PC-3 (cell line): ENCODE measurements at regions not wholly inside any gene's neighbourhood (a gene's known extent, or its start where the extent isn't known, plus 50 kb on each side); places are given as distances from the start of the nearest gene placed in this dataset.

ENCODE experiments used
- ATAC-seq: fragments of 200-7000 bp; cut with Tn5 transposase; 2 replicates; pipeline ENCODE4 v1.9.1; 2020; ENCODE audit warnings: mild to moderate bottlenecking, moderate library complexity
- BruUV-seq: library from RNA; stranded (reverse); fragments of 400-500 nt; replicated peaks from 2 replicates; lab custom pipeline; 2021; lab: Mats Ljungman, UMichigan
- CTCF ChIA-PET: fragments of 300-600 bp; sonication (Branson Sonifier 250); formaldehyde crosslinking; loops from one replicate; lab custom pipeline; 2022; ENCODE audit warnings: antibody characterized with exemption; lab: Charles Lee
- POLR2A ChIA-PET: fragments of 300-600 bp; sonication (Branson Sonifier 250); formaldehyde crosslinking; loops from one replicate; lab custom pipeline; 2022; ENCODE audit warnings: antibody characterized with exemption; ENCODE audit not compliant: unreplicated experiment; lab: Charles Lee
- DNase-seq: peaks from one replicate; pipeline ENCODE4 v3.0.0-alpha.2; 2015
- H2AFZ ChIP-seq: fragments of 300-600 bp; sonication (generic); 2 replicates; pipeline ENCODE4 v1.6.0; 2016; ENCODE audit warnings: antibody characterized with exemption, low read length
- H3F3A ChIP-seq: fragments of 300-600 bp; sonication (generic); one replicate; pipeline ENCODE4 v1.6.0; 2017; ENCODE audit warnings: antibody characterized with exemption, low read length, control low read depth, mild to moderate bottlenecking; ENCODE audit not compliant: unreplicated experiment
- H3K27ac ChIP-seq: fragments of 300-600 bp; sonication (generic); 2 replicates; pipeline ENCODE4 v1.5.1; 2016; ENCODE audit warnings: mild to moderate bottlenecking, low read length
- H3K27me3 ChIP-seq: fragments of 300-600 bp; sonication (generic); 2 replicates; pipeline ENCODE4 v1.6.1; 2016; ENCODE audit warnings: low read length, mixed read lengths
- H3K36me3 ChIP-seq: fragments of 300-600 bp; sonication (generic); 2 replicates; pipeline ENCODE4 v1.6.1; 2016; ENCODE audit warnings: low read depth, mixed run types, low read length, mixed read lengths
- H3K4me1 ChIP-seq: fragments of 300-600 bp; sonication (generic); 2 replicates; pipeline ENCODE4 v1.5.1; 2016; ENCODE audit warnings: low read length; ENCODE audit not compliant: insufficient read depth
- H3K4me2 ChIP-seq: fragments of 300-600 bp; sonication (generic); 2 replicates; pipeline ENCODE4 v1.6.0; 2016; ENCODE audit warnings: low read length
- H3K4me3 ChIP-seq: fragments of 300-600 bp; sonication (generic); 2 replicates; pipeline ENCODE4 v1.5.1; 2016; ENCODE audit warnings: mild to moderate bottlenecking, low read length, mixed read lengths
- H3K79me2 ChIP-seq: fragments of 300-600 bp; sonication (generic); 2 replicates; pipeline ENCODE4 v1.6.1; 2017; ENCODE audit warnings: low read length, mixed read lengths
- H3K9ac ChIP-seq: fragments of 300-600 bp; sonication (generic); 2 replicates; pipeline ENCODE4 v1.6.0; 2016; ENCODE audit warnings: mild to moderate bottlenecking, low read length
- H3K9me2 ChIP-seq: fragments of 300-600 bp; sonication (generic); replicated peaks from 2 replicates; pipeline ENCODE4 v1.6.1; 2016; ENCODE audit warnings: mixed run types, low read length, mixed read lengths
- H3K9me3 ChIP-seq: fragments of 300-600 bp; sonication (generic); 2 replicates; pipeline ENCODE4 v1.6.1; 2016; ENCODE audit warnings: low read length, mixed read lengths
- H4K20me1 ChIP-seq: fragments of 300-600 bp; sonication (generic); 2 replicates; pipeline ENCODE4 v1.6.1; 2016; ENCODE audit warnings: low read length, mixed read lengths
- CTCF ChIP-seq: fragments of 300-600 bp; sonication (generic); conservative IDR thresholded peaks from 2 replicates; pipeline ENCODE4 v1.5.1; 2017; ENCODE audit warnings: antibody characterized with exemption, low read depth, mild to moderate bottlenecking, low read length
- EZH2 ChIP-seq: fragments of 300-600 bp; sonication (generic); IDR thresholded peaks from one replicate; pipeline ENCODE4 v1.6.1; 2017; ENCODE audit warnings: antibody characterized with exemption, mild to moderate bottlenecking, low read length; ENCODE audit not compliant: unreplicated experiment
- EZH2phosphoT487 ChIP-seq: fragments of 300-600 bp; sonication (generic); IDR thresholded peaks from 2 replicates; pipeline ENCODE4 v1.6.1; 2018; ENCODE audit warnings: mild to moderate bottlenecking, antibody characterized with exemption, low read length, borderline replicate concordance
- intact Hi-C: fragments of 100-400 bp; cut with micrococcal nuclease; formaldehyde crosslinking; loops from 2 replicates; pipeline ENCODE4 v1.9.0; 2023

- ATAC-seq (no peak), DNase-seq (no peak)
- no peaks in the 10 kb centered on the region for H4K20me1 ChIP-seq
- ChIA-PET POLR2A (no interaction called here), CTCF (no interaction called here)
- no peak overlapping the region for H2AFZ ChIP-seq
- no peaks in the 10 kb centered on the region for H3K9me2 ChIP-seq
- no TSS peak for BruUV-seq
- H3K9me3 ChIP-seq = no peaks in the 10 kb centered on the region
- no peaks in the 10 kb centered on the region for H3F3A ChIP-seq
- no peak overlapping the region for H3K4me3 ChIP-seq
- no peak overlapping the region for H3K4me2 ChIP-seq
- no peaks in the 10 kb centered on the region for H3K4me1 ChIP-seq
- no peak overlapping the region for H3K27ac ChIP-seq
- H3K9ac ChIP-seq = no peak overlapping the region
- H3K27me3 ChIP-seq = no peaks in the 10 kb centered on the region
- H3K79me2 ChIP-seq = no peaks in the 10 kb centered on the region
- TF ChIP-seq EZH2phosphoT487 (no peak), EZH2 (no peak), CTCF (no peak)
- no peaks in the 10 kb centered on the region for H3K36me3 ChIP-seq
- intact Hi-C loops = no loop called here
Observed at GRCh38 chr12:130068741-130069140, 93.5 kb upstream of the FZD10 start.

GRCh38 chr12:130070126-130070611, 92.1 kb upstream of the FZD10 start:
- Histone ChIP-seq H3K4me3 (no peak overlapping the region), H2AFZ (no peak overlapping the region), H4K20me1 (no peaks in the 10 kb centered on the region), H3K27ac (no peak overlapping the region), H3F3A (no peaks in the 10 kb centered on the region), H3K4me2 (no peak overlapping the region), H3K27me3 (no peaks in the 10 kb centered on the region), H3K9me3 (no peaks in the 10 kb centered on the region), H3K9ac (no peak overlapping the region), H3K4me1 (no peaks in the 10 kb centered on the region), H3K79me2 (no peaks in the 10 kb centered on the region), H3K9me2 (no peaks in the 10 kb centered on the region), H3K36me3 (no peaks in the 10 kb centered on the region)
- CTCF ChIA-PET = no interaction called here
- TF ChIP-seq EZH2phosphoT487 (no peak), EZH2 (no peak), CTCF (no peak)
- no TSS peak for BruUV-seq
- intact Hi-C loops = no loop called here
- DNase-seq (no peak), ATAC-seq (no peak)
- POLR2A ChIA-PET = no interaction called here

- Histone ChIP-seq H3F3A (no peaks in the 10 kb centered on the region), H3K36me3 (no peaks in the 10 kb centered on the region), H3K4me1 (no peaks in the 10 kb centered on the region), H3K4me2 (no peak overlapping the region), H2AFZ (no peak overlapping the region), H3K79me2 (no peaks in the 10 kb centered on the region), H3K9me3 (no peaks in the 10 kb centered on the region), H3K4me3 (no peak overlapping the region), H3K9me2 (no peaks in the 10 kb centered on the region), H4K20me1 (no peaks in the 10 kb centered on the region), H3K27me3 (no peaks in the 10 kb centered on the region), H3K9ac (no peak overlapping the region), H3K27ac (no peak overlapping the region)
- intact Hi-C loops = no loop called here
- TF ChIP-seq EZH2phosphoT487 (no peak), EZH2 (no peak), CTCF (no peak)
- ChIA-PET CTCF (no interaction called here), POLR2A (no interaction called here)
- DNase-seq (no peak), ATAC-seq (no peak)
- no TSS peak for BruUV-seq
Observed at GRCh38 chr12:130073721-130074120, 88.5 kb upstream of the FZD10 start.
